SK-N-SH (cell line): ENCODE measurements at regions not wholly inside any gene's neighbourhood (a gene's known extent, or its start where the extent isn't known, plus 50 kb on each side); places are given as distances from the start of the nearest gene placed in this dataset.

ENCODE experiments used
- CTCF ChIP-seq: fragments of 200-600 bp; sonication (generic); IDR thresholded peaks from 2 replicates; pipeline ENCODE4 v1.6.1; 2017; ENCODE audit warnings: antibody characterized with exemption, mild to moderate bottlenecking, moderate library complexity
- EZH2phosphoT487 ChIP-seq: fragments of 200-600 bp; sonication (generic); IDR thresholded peaks from 2 replicates; pipeline ENCODE4 v1.6.1; 2017; ENCODE audit warnings: low read depth, mixed run types, mild to moderate bottlenecking, antibody characterized with exemption, moderate library complexity, borderline replicate concordance
- YY1 ChIP-seq: IDR thresholded peaks from 2 replicates; pipeline ENCODE4 v1.4.0; 2012; ENCODE audit warnings: low read depth, mild to moderate bottlenecking

DNA sequence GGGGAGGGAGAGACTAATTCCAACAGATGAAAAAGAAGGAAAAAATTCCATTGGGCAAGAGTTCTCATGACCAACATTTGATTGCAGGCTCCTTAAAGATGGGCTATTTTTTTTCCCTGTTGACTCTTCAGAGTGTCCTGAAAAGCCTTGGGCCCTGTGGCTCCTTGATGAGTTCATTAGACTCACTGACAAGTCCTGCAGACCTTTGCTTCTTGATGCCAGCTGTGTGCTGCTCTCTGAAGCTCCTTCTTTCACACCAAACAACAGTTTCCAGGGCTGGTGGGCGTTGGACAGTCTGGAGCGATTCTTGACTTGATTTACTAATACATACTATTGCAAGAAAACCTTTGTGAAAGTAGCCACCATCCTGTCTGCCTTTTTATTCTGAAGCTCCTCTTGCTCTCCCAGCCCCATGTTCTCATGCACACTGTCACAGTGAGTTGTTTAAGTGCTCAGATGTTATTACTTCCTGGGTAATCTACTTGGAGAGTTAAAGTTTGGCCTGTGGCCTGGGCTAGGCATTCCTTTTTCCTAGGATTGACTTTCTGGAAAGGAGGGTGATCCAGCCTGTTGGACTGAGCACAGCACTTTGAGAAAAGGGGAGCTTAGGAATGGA, 250.3 kb downstream of the PTEN start:
- TF ChIP-seq YY1: no peak
- TF ChIP-seq CTCF: no peak
- no peak for TF ChIP-seq EZH2phosphoT487
